HL-60 (cell line): ENCODE measurements at regions not wholly inside any gene's neighbourhood (a gene's known extent, or its start where the extent isn't known, plus 50 kb on each side); places are given as distances from the start of the nearest gene placed in this dataset.

Source experiments
- GABPA ChIP-seq: IDR thresholded peaks from 2 replicates; pipeline ENCODE4 v1.6.1; 2012; ENCODE audit warnings: low read depth
- POLR2AphosphoS5 ChIP-seq: IDR thresholded peaks from 2 replicates; pipeline ENCODE4 v1.6.1; 2012; ENCODE audit warnings: low read depth
- TF ChIP-seq, protein P1 (sequence below): IDR thresholded peaks from one replicate; pipeline ENCODE4 v1.5.1; 2011; ENCODE audit warnings: low read length, control low read depth, inconsistent platforms; ENCODE audit not compliant: insufficient read depth

DNA sequence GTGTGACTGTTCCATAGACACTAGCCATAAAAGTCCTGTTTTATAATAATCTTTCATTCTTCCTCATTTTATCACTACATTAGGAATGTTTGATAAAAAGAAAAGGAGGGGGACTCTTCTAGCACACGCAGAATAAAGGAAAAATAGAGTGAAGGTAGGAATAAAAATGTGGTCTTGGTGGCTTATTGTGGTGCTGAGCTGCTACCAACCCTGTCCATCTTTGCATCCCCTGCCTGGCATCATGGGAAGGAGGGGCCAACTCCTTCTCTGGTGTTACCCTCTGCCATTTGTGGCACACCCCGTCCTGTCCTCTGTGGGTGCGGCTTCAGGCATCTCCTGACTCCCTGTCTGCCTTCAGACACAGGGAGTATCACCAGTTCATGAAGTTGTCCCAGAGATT is 104.9 kb upstream of the ZNF536 start:
- TF ChIP-seq, protein P1, sequence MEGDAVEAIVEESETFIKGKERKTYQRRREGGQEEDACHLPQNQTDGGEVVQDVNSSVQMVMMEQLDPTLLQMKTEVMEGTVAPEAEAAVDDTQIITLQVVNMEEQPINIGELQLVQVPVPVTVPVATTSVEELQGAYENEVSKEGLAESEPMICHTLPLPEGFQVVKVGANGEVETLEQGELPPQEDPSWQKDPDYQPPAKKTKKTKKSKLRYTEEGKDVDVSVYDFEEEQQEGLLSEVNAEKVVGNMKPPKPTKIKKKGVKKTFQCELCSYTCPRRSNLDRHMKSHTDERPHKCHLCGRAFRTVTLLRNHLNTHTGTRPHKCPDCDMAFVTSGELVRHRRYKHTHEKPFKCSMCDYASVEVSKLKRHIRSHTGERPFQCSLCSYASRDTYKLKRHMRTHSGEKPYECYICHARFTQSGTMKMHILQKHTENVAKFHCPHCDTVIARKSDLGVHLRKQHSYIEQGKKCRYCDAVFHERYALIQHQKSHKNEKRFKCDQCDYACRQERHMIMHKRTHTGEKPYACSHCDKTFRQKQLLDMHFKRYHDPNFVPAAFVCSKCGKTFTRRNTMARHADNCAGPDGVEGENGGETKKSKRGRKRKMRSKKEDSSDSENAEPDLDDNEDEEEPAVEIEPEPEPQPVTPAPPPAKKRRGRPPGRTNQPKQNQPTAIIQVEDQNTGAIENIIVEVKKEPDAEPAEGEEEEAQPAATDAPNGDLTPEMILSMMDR = no peak
- no peak for TF ChIP-seq GABPA
- no peak for TF ChIP-seq POLR2AphosphoS5
